Renal cortex interstitium (tissue), 11 donors: ENCODE measurements at regions not wholly inside any gene's neighbourhood (a gene's known extent, or its start where the extent isn't known, plus 50 kb on each side); places are given as distances from the start of the nearest gene placed in this dataset.

Experiments used
- DNase-seq, 11 donors: peaks; one replicate each; pipeline ENCODE4 v3.0.0-alpha.2; 2013; ENCODE audit warnings: low read depth in 9 of 11, low spot score in 4 of 11; ENCODE audit errors: extremely low read depth in 1 of 11

DNA sequence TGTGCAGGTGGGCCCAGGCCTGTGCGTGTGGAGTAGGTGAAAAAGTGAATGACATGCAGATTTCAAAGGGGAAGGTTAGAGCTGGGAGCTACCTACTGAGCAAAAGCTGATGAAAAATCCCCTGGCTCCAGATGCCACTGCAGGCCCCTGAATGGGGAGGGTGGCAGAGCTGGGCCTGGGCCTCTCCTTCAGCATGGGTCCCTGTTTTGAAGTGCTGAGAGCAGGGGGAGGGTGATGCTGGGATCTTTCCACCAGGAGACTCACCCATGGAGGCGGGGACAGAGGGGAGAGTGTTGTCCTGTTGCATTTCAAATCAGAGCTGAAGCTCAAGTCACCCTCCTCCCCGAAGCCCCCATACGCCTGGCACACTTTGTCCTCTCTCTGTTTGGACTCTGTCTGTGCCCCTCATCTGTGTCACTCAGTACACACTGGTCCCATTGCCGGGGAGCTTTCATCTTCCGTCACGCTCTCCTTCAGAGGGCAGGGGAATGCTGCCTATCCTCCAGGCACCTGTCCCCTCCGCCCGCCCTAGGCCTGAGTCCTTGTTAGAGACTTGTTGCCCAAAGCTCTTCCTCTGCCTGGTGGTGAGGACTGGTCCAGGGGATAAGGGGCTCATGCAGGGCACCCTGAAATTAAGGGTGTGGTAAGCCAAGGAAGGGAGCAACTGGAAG lies 206.6 kb downstream of the HAUS1 start:
- no peak for DNase-seq

DNA sequence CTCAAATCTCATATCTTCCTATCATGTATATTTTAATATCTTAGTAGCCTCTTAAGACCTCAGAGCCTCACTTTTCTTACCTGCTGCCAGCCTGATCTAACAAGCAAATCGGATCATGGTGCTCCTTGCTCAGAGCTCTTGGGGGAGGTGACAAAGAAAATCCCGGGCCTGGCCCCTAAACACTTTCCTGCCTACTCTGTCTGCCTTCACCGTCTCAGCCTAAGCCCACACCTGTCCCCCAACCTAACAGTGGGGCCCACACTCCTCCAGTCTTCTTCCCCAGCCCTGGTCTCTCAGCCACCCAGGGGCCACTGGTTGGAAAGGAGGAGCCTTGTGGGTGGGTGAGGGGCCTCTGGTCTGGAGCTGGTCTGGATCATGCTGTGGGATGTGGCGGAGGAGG lies 207.3 kb downstream of the HAUS1 start:
- DNase-seq: no peak

GRCh38 chr18:46312221-46312620 lies 208.0 kb downstream of the HAUS1 start:
- no peak for DNase-seq

- no peak for DNase-seq
These were observed 209.3 kb downstream of the HAUS1 start for GRCh38 chr18:46313521-46313920.

- no peak for DNase-seq
These were observed 209.8 kb downstream of the HAUS1 start for GRCh38 chr18:46314011-46314410.

DNA sequence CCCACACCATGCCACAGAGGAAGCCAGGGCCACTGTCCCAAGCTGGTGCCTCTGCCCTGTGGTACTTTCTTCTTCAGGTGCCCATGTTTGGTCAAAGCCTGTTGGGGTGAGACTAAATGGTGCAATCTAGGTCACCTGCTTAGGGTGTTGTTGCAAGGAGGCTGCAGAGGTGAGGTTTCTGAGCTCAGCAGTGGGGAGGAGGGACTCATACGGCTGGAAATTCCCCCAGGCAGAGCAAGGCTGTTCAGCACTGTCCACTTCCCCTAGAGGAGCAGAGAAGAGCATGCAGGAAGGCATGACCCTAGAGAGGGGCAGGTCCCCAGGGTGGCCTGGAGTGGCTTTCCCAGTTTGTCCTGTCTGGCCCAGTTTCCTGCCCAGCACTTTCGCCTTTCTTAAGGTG lies 211.0 kb downstream of the HAUS1 start:
- DNase-seq: no peak

- no peak for DNase-seq
These were observed 214.2 kb downstream of the HAUS1 start for GRCh38 chr18:46318356-46318755.

DNA sequence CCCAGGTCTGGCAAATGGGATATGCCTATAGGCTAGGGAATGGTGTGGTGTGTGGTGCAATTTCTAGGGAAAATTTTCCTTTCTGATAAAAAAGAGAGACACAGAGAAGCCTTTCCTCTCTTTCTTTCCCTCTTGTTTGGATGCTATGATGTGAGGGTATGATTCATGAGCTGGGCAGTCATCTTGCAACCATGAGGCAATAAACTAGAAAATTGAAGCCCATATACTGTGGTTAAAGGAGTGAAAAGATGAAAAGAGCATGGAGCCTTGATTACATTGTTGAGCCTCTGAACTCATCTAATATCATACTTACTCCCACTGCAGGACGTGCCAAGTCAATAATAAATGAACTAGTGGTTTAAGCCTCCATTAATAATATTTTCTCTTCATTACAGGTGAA lies 215.6 kb downstream of the HAUS1 start:
- DNase-seq: no peak

DNA sequence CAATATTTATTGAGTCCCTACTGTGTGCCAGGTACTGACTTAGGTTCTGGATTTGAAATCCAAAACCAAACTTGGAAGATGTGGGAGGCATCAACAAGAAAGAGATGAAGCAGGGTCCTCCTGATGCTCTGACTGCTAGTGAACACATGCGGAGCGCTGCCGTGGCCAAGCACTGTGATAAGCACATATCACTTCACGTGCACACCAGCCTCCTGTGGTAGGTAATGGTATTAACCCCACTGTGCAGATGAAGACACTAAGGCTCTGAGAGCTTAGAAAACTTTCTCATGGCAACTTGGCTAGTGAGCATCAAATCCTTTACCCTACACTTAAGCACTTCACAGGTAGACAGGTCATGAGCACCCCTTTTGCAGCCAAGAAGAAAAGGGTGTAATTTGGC lies 216.1 kb downstream of the HAUS1 start:
- no peak for DNase-seq

GRCh38 chr18:46320928-46321711 lies 216.9 kb downstream of the HAUS1 start:
- no peak for DNase-seq

GRCh38 chr18:46321955-46322354 lies 217.8 kb downstream of the HAUS1 start:
- DNase-seq: no peak

DNA sequence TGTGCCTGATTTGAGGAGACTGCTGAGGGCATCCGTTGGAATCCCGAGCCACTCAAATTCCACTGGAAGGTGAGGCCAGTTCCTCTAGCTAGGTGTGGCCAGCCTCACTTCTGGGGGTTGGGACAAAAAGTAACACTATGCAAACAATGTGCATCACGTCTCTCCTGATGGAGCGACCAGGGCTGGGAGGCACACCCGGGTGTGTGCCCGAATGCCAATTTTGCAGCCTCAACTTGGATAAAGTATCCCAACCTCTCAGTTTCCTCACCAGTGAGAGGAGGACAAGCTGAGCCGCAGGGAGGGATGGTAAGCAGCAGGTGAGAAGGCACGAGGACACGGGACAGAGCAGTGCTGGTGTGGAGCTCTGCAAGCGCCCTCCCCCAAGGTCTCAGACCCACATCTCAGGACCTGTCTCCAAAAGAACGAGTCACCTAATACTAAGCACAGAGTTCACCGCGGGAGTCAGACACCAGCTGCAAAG lies 218.3 kb downstream of the HAUS1 start:
- DNase-seq: no peak

DNA sequence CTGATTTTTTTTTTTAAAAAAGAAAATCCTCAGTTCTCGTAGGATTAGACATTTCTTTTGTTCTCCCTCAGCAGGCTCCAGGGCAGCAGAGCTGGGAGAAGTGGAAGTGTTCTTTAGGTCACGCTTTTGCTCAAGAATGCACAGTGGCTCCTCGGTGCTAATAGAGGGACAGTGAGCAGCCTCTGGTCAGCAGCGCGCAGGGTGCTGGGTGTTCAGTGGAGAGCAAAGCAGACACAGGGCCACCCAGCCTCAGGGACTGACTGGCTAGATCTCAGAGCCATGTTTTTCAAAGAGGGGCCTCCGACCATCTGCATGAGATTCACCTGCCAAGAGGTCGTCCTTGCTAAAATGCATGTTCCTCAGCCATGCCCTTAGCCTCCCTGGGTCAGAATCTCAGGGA lies 218.8 kb downstream of the HAUS1 start:
- no peak for DNase-seq

DNA sequence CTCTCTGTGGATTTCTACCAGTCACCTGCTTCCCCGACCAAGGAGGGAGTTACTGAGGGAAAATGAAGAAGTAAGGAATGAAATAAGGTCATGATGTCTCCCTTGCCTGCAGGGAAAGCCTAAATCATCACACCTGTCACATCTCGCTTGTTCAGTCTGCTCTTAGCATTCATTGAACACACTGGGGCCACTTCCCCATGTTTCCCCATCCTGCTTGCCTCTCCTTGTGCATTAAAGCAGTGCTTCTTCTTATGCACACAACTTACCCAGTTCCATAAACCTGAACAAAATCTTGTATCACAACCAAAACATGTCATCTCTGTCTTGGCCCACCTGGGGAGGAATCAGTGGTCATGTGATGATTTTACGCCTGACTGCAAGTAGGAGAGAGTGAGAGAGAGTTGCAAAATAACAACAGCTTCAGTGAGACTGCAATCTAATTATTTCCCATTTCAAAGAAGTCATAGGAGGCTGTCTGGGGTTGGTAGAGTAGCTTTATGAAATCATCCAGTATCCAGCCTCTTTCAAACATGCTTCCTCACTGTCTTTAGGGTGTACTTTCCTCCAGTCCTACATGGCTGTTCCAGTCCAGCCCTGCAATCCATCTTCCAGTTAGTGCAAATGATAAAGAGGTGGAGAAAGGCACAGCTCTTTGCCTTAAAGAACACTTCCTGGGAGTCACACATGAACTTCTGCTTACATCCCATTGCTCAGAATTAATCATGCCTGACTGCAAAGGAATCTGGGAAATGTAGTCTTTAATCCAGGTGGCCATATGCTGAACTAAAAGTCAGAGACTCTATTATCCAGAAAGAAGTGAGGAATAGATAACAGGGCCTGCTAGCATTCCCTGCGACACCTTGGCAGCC lies 220.1 kb downstream of the HAUS1 start:
- peak in 2 of 11 donors; percentile 41 to 52 for DNase-seq

DNA sequence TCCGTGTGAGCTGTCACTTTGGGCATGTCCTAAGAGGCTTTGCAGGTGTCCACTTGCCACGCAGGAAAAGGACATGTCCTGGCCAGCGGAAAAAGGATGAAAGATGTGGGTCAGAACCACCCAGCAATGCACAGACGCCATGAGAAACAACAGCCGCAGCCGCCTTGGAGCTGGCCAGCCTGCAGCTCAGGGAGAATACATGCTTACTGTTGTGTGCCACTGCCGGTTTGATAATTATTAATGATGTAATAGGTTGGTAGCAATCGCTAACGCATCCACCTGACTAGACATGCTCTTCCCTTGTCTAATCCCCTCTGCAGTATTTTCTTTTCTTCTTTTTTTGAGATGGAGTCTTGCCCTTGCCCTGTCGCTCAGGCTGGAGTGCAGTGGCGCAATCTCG lies 221.7 kb downstream of the HAUS1 start:
- DNase-seq: no peak

DNA sequence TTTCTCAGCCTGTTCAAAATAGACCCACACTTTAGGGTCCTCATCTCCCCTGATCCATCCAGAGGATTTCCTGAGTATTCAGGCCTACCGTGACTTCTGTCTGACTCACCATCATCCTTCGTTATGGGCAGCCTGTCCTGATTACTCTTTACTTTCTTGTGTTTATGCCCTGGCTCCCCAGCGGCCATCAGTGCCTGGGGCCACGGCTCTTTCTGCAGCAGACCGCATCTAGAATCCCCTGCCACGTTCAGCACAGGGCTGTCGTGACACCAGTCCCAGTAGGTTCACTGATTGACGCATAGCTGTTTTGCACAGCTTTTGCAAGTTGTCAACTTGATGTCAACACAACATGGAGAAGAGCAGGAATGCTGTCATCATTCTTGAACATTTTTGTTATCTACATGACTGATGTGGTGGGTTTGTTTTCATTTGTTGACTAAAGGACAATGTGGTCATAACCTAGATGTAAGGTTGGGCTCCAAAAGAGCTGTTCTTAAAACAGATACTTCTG lies 225.6 kb downstream of the HAUS1 start:
- no peak for DNase-seq

- DNase-seq: no peak
These were observed 227.1 kb downstream of the HAUS1 start for GRCh38 chr18:46331316-46331715.

- DNase-seq: no peak
These were observed 228.2 kb downstream of the HAUS1 start for GRCh38 chr18:46332286-46332801.

DNA sequence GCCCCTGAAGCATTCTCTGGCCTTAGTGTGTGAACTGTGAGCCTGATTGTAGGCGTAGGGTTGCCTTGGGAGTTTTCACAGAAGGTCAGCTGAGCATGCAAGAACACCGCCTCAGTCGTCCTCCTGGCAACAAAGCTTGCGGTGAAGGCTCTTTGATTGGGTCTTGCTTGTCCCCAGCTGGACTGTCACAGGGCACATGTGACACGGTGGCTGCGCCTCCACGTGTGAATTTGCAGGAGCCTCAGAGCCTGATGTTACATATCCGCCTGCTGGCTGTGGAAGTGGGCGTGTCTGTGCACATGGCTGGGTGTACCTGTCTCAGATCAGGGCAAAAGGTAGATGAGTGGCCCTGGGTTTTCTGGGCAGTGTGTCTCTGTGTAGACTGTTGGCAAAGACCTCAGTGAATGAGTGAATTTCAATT lies 228.7 kb downstream of the HAUS1 start:
- DNase-seq: peak in 1 of 11 donors; percentile 29
